ENCODE measurements at regions not wholly inside any gene's neighbourhood (a gene's known extent, or its start where the extent isn't known, plus 50 kb on each side); places are given as distances from the start of the nearest gene placed in this dataset.

- TF ChIP-seq, protein P1, sequence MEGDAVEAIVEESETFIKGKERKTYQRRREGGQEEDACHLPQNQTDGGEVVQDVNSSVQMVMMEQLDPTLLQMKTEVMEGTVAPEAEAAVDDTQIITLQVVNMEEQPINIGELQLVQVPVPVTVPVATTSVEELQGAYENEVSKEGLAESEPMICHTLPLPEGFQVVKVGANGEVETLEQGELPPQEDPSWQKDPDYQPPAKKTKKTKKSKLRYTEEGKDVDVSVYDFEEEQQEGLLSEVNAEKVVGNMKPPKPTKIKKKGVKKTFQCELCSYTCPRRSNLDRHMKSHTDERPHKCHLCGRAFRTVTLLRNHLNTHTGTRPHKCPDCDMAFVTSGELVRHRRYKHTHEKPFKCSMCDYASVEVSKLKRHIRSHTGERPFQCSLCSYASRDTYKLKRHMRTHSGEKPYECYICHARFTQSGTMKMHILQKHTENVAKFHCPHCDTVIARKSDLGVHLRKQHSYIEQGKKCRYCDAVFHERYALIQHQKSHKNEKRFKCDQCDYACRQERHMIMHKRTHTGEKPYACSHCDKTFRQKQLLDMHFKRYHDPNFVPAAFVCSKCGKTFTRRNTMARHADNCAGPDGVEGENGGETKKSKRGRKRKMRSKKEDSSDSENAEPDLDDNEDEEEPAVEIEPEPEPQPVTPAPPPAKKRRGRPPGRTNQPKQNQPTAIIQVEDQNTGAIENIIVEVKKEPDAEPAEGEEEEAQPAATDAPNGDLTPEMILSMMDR (IDR thresholded peaks at IDR 0.05), result no peak
- no peak for TF ChIP-seq POLR2A (IDR thresholded peaks at IDR 0.05)
Measured at GRCh38 chr7:35366167-35367155, 112.6 kb upstream of the TBX20 start.
